ENCODE measurements at regions not wholly inside any gene's neighbourhood (a gene's known extent, or its start where the extent isn't known, plus 50 kb on each side); places are given as distances from the start of the nearest gene placed in this dataset.

GRCh38 chr14:85907536-85907935 lies 377.6 kb downstream of the FLRT2 start (continued):
- TF ChIP-seq REST (IDR thresholded peaks at IDR 0.05; ENCODE audit: unreplicated experiment) (no peak), EZH2phosphoT487 (IDR thresholded peaks at IDR 0.05; ENCODE audit: unreplicated experiment) (no peak), JUNB (IDR thresholded peaks at IDR 0.05; ENCODE audit: unreplicated experiment) (no peak), STAT1 (IDR thresholded peaks at IDR 0.05; ENCODE audit: unreplicated experiment) (no peak), POLR2AphosphoS5 (IDR thresholded peaks at IDR 0.05; ENCODE audit: low read depth) (no peak), ZNF331 (CRISPR knock-in tag; IDR thresholded peaks at IDR 0.05; ENCODE audit: low read depth) (no peak), CREB1 (CRISPR knock-in tag; IDR thresholded peaks at IDR 0.05; ENCODE audit: low read depth) (no peak)

- H3K36me3 ChIP-seq (ENCODE audit: insufficient read depth), result no peaks in the 10 kb centered on the region
- Mint-ChIP-seq H3K4me1 (peaks cover 7% of the 10 kb centered on the region), H3K9me3 (no peaks in the 10 kb centered on the region), H3K27ac (no peak overlapping the region; the same call in 1 of the 2 replicates), H3K36me3 (ENCODE audit: low read depth) (no peaks in the 10 kb centered on the region), H3K27me3 (ENCODE audit: insufficient read depth, low read depth, poor library complexity) (no peaks in the 10 kb centered on the region), H3K4me3 (no peak overlapping the region)
- no peaks in the 10 kb centered on the region for H3K27me3 ChIP-seq (ENCODE audit: insufficient read depth)
- H2AFZ ChIP-seq, result no peak overlapping the region
- no peak overlapping the region for H3K27ac ChIP-seq (ENCODE audit: low read depth)
- H3K4me2 ChIP-seq, result no peak overlapping the region
- no peaks in the 10 kb centered on the region for H3K9me2 ChIP-seq (ENCODE audit: insufficient read depth)
- H3K4me1 ChIP-seq (ENCODE audit: insufficient read depth), result peaks cover 5% of the 10 kb centered on the region
- H3K79me2 ChIP-seq (replicated peaks; ENCODE audit: insufficient read depth), result no peaks in the 10 kb centered on the region
- no peaks in the 10 kb centered on the region for H3F3A ChIP-seq (replicated peaks; ENCODE audit: low read depth)
- DNase-seq (ENCODE audit: low spot score) (no peak), ATAC-seq (no peak)
- H3K4me3 ChIP-seq, result no peak overlapping the region
- H4K20me1 ChIP-seq (replicated peaks; ENCODE audit: insufficient read depth), result no peaks in the 10 kb centered on the region
- TF ChIP-seq REST (IDR thresholded peaks at IDR 0.05; ENCODE audit: unreplicated experiment) (no peak), EZH2 (IDR thresholded peaks at IDR 0.05; ENCODE audit: low read depth, unreplicated experiment) (no peak), CTCF (conservative IDR thresholded peaks at IDR 0.05; ENCODE audit: low read depth in 2 of 2) (no peak), ZNF331 (CRISPR knock-in tag; IDR thresholded peaks at IDR 0.05; ENCODE audit: low read depth) (no peak), ETS1 (IDR thresholded peaks at IDR 0.05) (no peak), ZNF114 (CRISPR knock-in tag; IDR thresholded peaks at IDR 0.05) (no peak), NANOG (IDR thresholded peaks at IDR 0.05; ENCODE audit: borderline replicate concordance) (no peak), STAT1 (IDR thresholded peaks at IDR 0.05; ENCODE audit: unreplicated experiment) (no peak), EZH2phosphoT487 (IDR thresholded peaks at IDR 0.05; ENCODE audit: unreplicated experiment) (no peak), CREB1 (CRISPR knock-in tag; IDR thresholded peaks at IDR 0.05; ENCODE audit: low read depth) (no peak)
Observed at GRCh38 chr14:85897808-85898207, 367.9 kb downstream of the FLRT2 start.

Data from GM23338 (cell line).